ENCODE measurements at regions not wholly inside any gene's neighbourhood (a gene's known extent, or its start where the extent isn't known, plus 50 kb on each side); places are given as distances from the start of the nearest gene placed in this dataset.

GRCh38 chr12:88634008-88634407 lies 53.7 kb upstream of the KITLG start:
- no peak for TF ChIP-seq CTCF (conservative IDR thresholded peaks at IDR 0.05)
- no peak for TF ChIP-seq EZH2 (IDR thresholded peaks at IDR 0.05; ENCODE audit: low read depth)
